Esophagus muscularis mucosa (tissue), 4 donors: ENCODE measurements at regions not wholly inside any gene's neighbourhood (a gene's known extent, or its start where the extent isn't known, plus 50 kb on each side); places are given as distances from the start of the nearest gene placed in this dataset.

Experiments used
- DNase-seq: peaks from one replicate; pipeline ENCODE4 v3.0.0-alpha.2; 2017; ENCODE audit errors: extremely low spot score
- H3K27ac ChIP-seq, 4 donors: fragments of 200-600 bp; sonication (generic); replicated peaks in 1 of 4; 1 replicate in 3 of 4; 2 replicates in 1 of 4; pipeline ENCODE4 v1.5.1; 2016 to 2019; ENCODE audit warnings: mild to moderate bottlenecking in 1 of 4
- H3K27me3 ChIP-seq, 4 donors: fragments of 200-600 bp; sonication (generic); one replicate each; pipeline versions ENCODE4 v1.5.1 to v1.6.0; 2016 to 2019
- H3K36me3 ChIP-seq, 4 donors: fragments of 200-600 bp; sonication (generic); one replicate each; pipeline ENCODE4 v1.5.1; 2016 to 2019
- H3K4me1 ChIP-seq, 4 donors: fragments of 200-600 bp; sonication (generic); one replicate each; pipeline ENCODE4 v1.5.1; 2016 to 2019
- H3K4me3 ChIP-seq, 4 donors: fragments of 200-600 bp; sonication (generic); 1 replicate in 2 of 4; 2 replicates in 2 of 4; pipeline ENCODE4 v1.5.1; 2016 to 2019; ENCODE audit warnings: mild to moderate bottlenecking in 4 of 4, moderate library complexity in 1 of 4
- H3K9me3 ChIP-seq, 4 donors: fragments of 200-600 bp; sonication (generic); 1 replicate in 3 of 4; 2 replicates in 1 of 4; pipeline ENCODE4 v1.5.1; 2016 to 2019
- CTCF ChIP-seq, 3 experiments: fragments of 200-600 bp in 2 of 3; fragments of 450-650 bp in 1 of 3; sonication (generic) in 2 of 3; IDR thresholded peaks; one replicate each; pipeline ENCODE4 v1.5.1; 2017 to 2019; ENCODE audit warnings: antibody characterized with exemption in 3 of 3, mild to moderate bottlenecking in 2 of 3, moderate library complexity in 1 of 3
- EP300 ChIP-seq: sonication (generic); formaldehyde crosslinking; IDR thresholded peaks from one replicate; pipeline ENCODE4 v1.6.1; 2017; ENCODE audit warnings: antibody characterized with exemption
- POLR2A ChIP-seq: fragments of 450-650 bp; IDR thresholded peaks from one replicate; pipeline ENCODE4 v1.6.1; 2017; ENCODE audit warnings: antibody characterized with exemption, moderate library complexity, mild to moderate bottlenecking, low read depth
- POLR2AphosphoS5 ChIP-seq, 2 donors: sonication (generic); formaldehyde crosslinking; IDR thresholded peaks; one replicate each; pipeline ENCODE4 v1.6.1; 2017; ENCODE audit warnings: antibody characterized with exemption in 2 of 2
- WGBS: methylation state at CpG from one replicate; pipeline ENCODE4 v1.1.5; 2018; 5-methylcytosine and 5-hydroxymethylcytosine counted together
- intact Hi-C: fragments of 100-400 bp; cut with DNase I; formaldehyde crosslinking; loops from one replicate; pipeline ENCODE4 v1.15.1; 2023

- 88% methylated on average over 2 of the region's 2 CpGs for WGBS
- Histone ChIP-seq H3K9me3 (no peaks in the 10 kb centered on the region), H3K4me1 (no peaks in the 10 kb centered on the region), H3K27ac (no peak overlapping the region), H3K27me3 (no peaks in the 10 kb centered on the region), H3K4me3 (no peak overlapping the region), H3K36me3 (no peaks in the 10 kb centered on the region)
- DNase-seq, result no peak
- TF ChIP-seq CTCF (IDR thresholded peaks at IDR 0.05) (no peak), POLR2AphosphoS5 (IDR thresholded peaks at IDR 0.05) (no peak), POLR2A (no peak), EP300 (no peak)
- intact Hi-C loops, result no loop called here
Observed at GRCh38 chr4:19547463-19547862, 704.2 kb upstream of the SLIT2 start.

GRCh38 chr4:19544446-19545125 is 707.1 kb upstream of the SLIT2 start:
- Histone ChIP-seq H3K9me3 (no peaks in the 10 kb centered on the region), H3K4me1 (no peaks in the 10 kb centered on the region), H3K27me3 (no peaks in the 10 kb centered on the region), H3K27ac (no peak overlapping the region), H3K4me3 (no peak overlapping the region), H3K36me3 (no peaks in the 10 kb centered on the region)
- DNase-seq, result no peak
- WGBS, result 67% methylated on average over 4 of the region's 4 CpGs
- no peak for TF ChIP-seq CTCF (IDR thresholded peaks at IDR 0.05)
- no peak for TF ChIP-seq POLR2AphosphoS5 (IDR thresholded peaks at IDR 0.05)
- TF ChIP-seq POLR2A, result no peak
- TF ChIP-seq EP300, result no peak
- intact Hi-C loops, result no loop called here

GRCh38 chr4:19540859-19541540 is 710.7 kb upstream of the SLIT2 start:
- Histone ChIP-seq H3K36me3 (no peaks in the 10 kb centered on the region), H3K27me3 (no peaks in the 10 kb centered on the region), H3K4me3 (no peak overlapping the region), H3K27ac (no peak overlapping the region), H3K9me3 (no peaks in the 10 kb centered on the region), H3K4me1 (no peaks in the 10 kb centered on the region)
- intact Hi-C loops, result no loop called here
- TF ChIP-seq POLR2AphosphoS5 (IDR thresholded peaks at IDR 0.05), result no peak
- no peak for TF ChIP-seq EP300
- no peak for TF ChIP-seq CTCF (IDR thresholded peaks at IDR 0.05)
- no peak for TF ChIP-seq POLR2A
- 89% methylated on average over 6 of the region's 6 CpGs for WGBS
- DNase-seq, result no peak

GRCh38 chr4:19539201-19539600 is 712.5 kb upstream of the SLIT2 start:
- no peak for TF ChIP-seq CTCF (IDR thresholded peaks at IDR 0.05)
- no peak for TF ChIP-seq POLR2AphosphoS5 (IDR thresholded peaks at IDR 0.05)
- TF ChIP-seq POLR2A, result no peak
- intact Hi-C loops, result no loop called here
- DNase-seq, result no peak
- no peaks in the 10 kb centered on the region for H3K27me3 ChIP-seq
- no peaks in the 10 kb centered on the region for H3K4me1 ChIP-seq
- H3K36me3 ChIP-seq, result no peaks in the 10 kb centered on the region
- WGBS, result 84% methylated on average over 3 of the region's 3 CpGs
- H3K9me3 ChIP-seq, result no peaks in the 10 kb centered on the region
- no peak overlapping the region for H3K4me3 ChIP-seq
- H3K27ac ChIP-seq, result no peak overlapping the region

GRCh38 chr4:19534159-19534558 is 717.5 kb upstream of the SLIT2 start:
- H3K9me3 ChIP-seq, result no peaks in the 10 kb centered on the region
- intact Hi-C loops, result no loop called here
- WGBS, result 91% methylated on average over 3 of the region's 3 CpGs
- no peak overlapping the region for H3K4me3 ChIP-seq
- no peak overlapping the region for H3K27ac ChIP-seq
- no peaks in the 10 kb centered on the region for H3K36me3 ChIP-seq
- H3K4me1 ChIP-seq, result peaks cover 0 to 10% (median 7%) of the 10 kb centered on the region in 4 donors
- H3K27me3 ChIP-seq, result no peaks in the 10 kb centered on the region
- no peak for TF ChIP-seq EP300
- TF ChIP-seq POLR2AphosphoS5 (IDR thresholded peaks at IDR 0.05), result no peak
- TF ChIP-seq CTCF (IDR thresholded peaks at IDR 0.05), result no peak
- no peak for TF ChIP-seq POLR2A
- DNase-seq, result no peak
